NCI-H146 (cell line): ENCODE measurements at regions not wholly inside any gene's neighbourhood (a gene's known extent, or its start where the extent isn't known, plus 50 kb on each side); places are given as distances from the start of the nearest gene placed in this dataset.

Experiments
- DNase-seq: peaks from one replicate; lab custom pipeline; 2025; lab: John Stamatoyannopoulos, UW

- DNase-seq: no peak
Observed at GRCh38 chr21:19244502-19245187, 841.1 kb upstream of the TMPRSS15 start.

- DNase-seq: no peak
Observed at GRCh38 chr21:19245188-19245580, 841.6 kb upstream of the TMPRSS15 start.

GRCh38 chr21:19246018-19246417 lies 842.4 kb upstream of the TMPRSS15 start:
- DNase-seq: no peak

GRCh38 chr21:19256934-19257660 lies 853.5 kb upstream of the TMPRSS15 start:
- DNase-seq: no peak

- DNase-seq: no peak
Observed at GRCh38 chr21:19261731-19262376, 858.3 kb upstream of the TMPRSS15 start.

- no peak for DNase-seq
Observed at GRCh38 chr21:19266636-19267035, 863.1 kb upstream of the TMPRSS15 start.

GRCh38 chr21:19268686-19269085 lies 865.1 kb upstream of the TMPRSS15 start:
- no peak for DNase-seq

GRCh38 chr21:19275065-19275464 lies 871.5 kb upstream of the TMPRSS15 start:
- DNase-seq: no peak

- no peak for DNase-seq
Observed at GRCh38 chr21:19276665-19277064, 873.1 kb upstream of the TMPRSS15 start.

GRCh38 chr21:19286876-19287275 lies 883.3 kb upstream of the TMPRSS15 start:
- no peak for DNase-seq

- no peak for DNase-seq
Observed at GRCh38 chr21:19290328-19290727, 886.7 kb upstream of the TMPRSS15 start.

GRCh38 chr21:19320291-19320690 lies 916.7 kb upstream of the TMPRSS15 start:
- DNase-seq: no peak

- DNase-seq: no peak
Observed at GRCh38 chr21:19321688-19322087, 918.1 kb upstream of the TMPRSS15 start.

GRCh38 chr21:19322360-19322759 lies 918.8 kb upstream of the TMPRSS15 start:
- DNase-seq: no peak

- DNase-seq: no peak
Observed at GRCh38 chr21:19326531-19327319, 923.1 kb upstream of the TMPRSS15 start.

- DNase-seq: no peak
Observed at GRCh38 chr21:19328954-19329353, 925.4 kb upstream of the TMPRSS15 start.

GRCh38 chr21:19340303-19340702 lies 936.7 kb upstream of the TMPRSS15 start:
- DNase-seq: no peak

- DNase-seq: no peak
Observed at GRCh38 chr21:19340954-19341353, 937.4 kb upstream of the TMPRSS15 start.

- DNase-seq: no peak
Observed at GRCh38 chr21:19343711-19344110, 940.1 kb upstream of the TMPRSS15 start.

GRCh38 chr21:19350286-19350685 lies 946.7 kb upstream of the TMPRSS15 start:
- DNase-seq: no peak

- no peak for DNase-seq
Observed at GRCh38 chr21:19353256-19353655, 949.7 kb upstream of the TMPRSS15 start.

- no peak for DNase-seq
Observed at GRCh38 chr21:19368944-19369343, 965.4 kb upstream of the TMPRSS15 start.
